AG10803 (cell line): ENCODE measurements at regions not wholly inside any gene's neighbourhood (a gene's known extent, or its start where the extent isn't known, plus 50 kb on each side); places are given as distances from the start of the nearest gene placed in this dataset.

Experiments
- DNase-seq: peaks from one replicate; pipeline ENCODE4 v3.0.0; 2010; ENCODE audit warnings: low read depth
- H3K4me3 ChIP-seq: 2 replicates; pipeline ENCODE4 v1.5.1; 2011; ENCODE audit warnings: mild to moderate bottlenecking, low read length, control low read depth
- CTCF ChIP-seq: conservative IDR thresholded peaks from 2 replicates; pipeline ENCODE4 v1.5.1; 2011; ENCODE audit warnings: mild to moderate bottlenecking, low read length, control low read depth, inconsistent platforms

- no peak for DNase-seq
- no peak for TF ChIP-seq CTCF
- H3K4me3 ChIP-seq: no peak overlapping the region
Measured at GRCh38 chr2:557635-558301, 119.4 kb downstream of the TMEM18 start.

GRCh38 chr2:556485-556884 lies 120.7 kb downstream of the TMEM18 start:
- no peak overlapping the region for H3K4me3 ChIP-seq
- no peak for DNase-seq
- no peak for TF ChIP-seq CTCF

GRCh38 chr2:555164-555922 lies 121.9 kb downstream of the TMEM18 start:
- no peak for TF ChIP-seq CTCF
- no peak overlapping the region for H3K4me3 ChIP-seq
- no peak for DNase-seq

- DNase-seq: no peak
- no peak overlapping the region for H3K4me3 ChIP-seq
- TF ChIP-seq CTCF: no peak
Measured at GRCh38 chr2:554444-554843, 122.8 kb downstream of the TMEM18 start.

GRCh38 chr2:552906-553305 lies 124.3 kb downstream of the TMEM18 start:
- H3K4me3 ChIP-seq: no peak overlapping the region
- no peak for TF ChIP-seq CTCF
- DNase-seq: no peak

GRCh38 chr2:551621-552020 lies 125.6 kb downstream of the TMEM18 start:
- no peak for DNase-seq
- no peak overlapping the region for H3K4me3 ChIP-seq
- TF ChIP-seq CTCF: no peak
